GM18858 (cell line): ENCODE measurements at regions not wholly inside any gene's neighbourhood (a gene's known extent, or its start where the extent isn't known, plus 50 kb on each side); places are given as distances from the start of the nearest gene placed in this dataset.

Experiments used
- ATAC-seq: cut with Tn5 transposase; IDR thresholded peaks from one replicate; pipeline ENCODE4 v1.9.1; 2021; ENCODE audit not compliant: unreplicated experiment

GRCh38 chr2:136377423-136378382 is 259.8 kb upstream of the CXCR4 start:
- no peak for ATAC-seq

- no peak for ATAC-seq
Observed at GRCh38 chr2:136376798-136377211, 258.9 kb upstream of the CXCR4 start.

GRCh38 chr2:136376211-136376610 is 258.3 kb upstream of the CXCR4 start:
- no peak for ATAC-seq

- ATAC-seq = peak; percentile 66
Observed at GRCh38 chr2:136375017-136375901, 257.3 kb upstream of the CXCR4 start.

- ATAC-seq = no peak
Observed at GRCh38 chr2:136373841-136374240, 255.9 kb upstream of the CXCR4 start.

GRCh38 chr2:136373029-136373428 is 255.1 kb upstream of the CXCR4 start:
- no peak for ATAC-seq

GRCh38 chr2:136363900-136364299 is 246.0 kb upstream of the CXCR4 start:
- no peak for ATAC-seq

- ATAC-seq = no peak
Observed at GRCh38 chr2:136363470-136363869, 245.5 kb upstream of the CXCR4 start.

GRCh38 chr2:136362676-136363390 is 244.9 kb upstream of the CXCR4 start:
- ATAC-seq = peak; percentile 97

GRCh38 chr2:136361521-136361920 is 243.6 kb upstream of the CXCR4 start:
- ATAC-seq = no peak

GRCh38 chr2:136360790-136361189 is 242.8 kb upstream of the CXCR4 start:
- ATAC-seq = no peak

- ATAC-seq = no peak
Observed at GRCh38 chr2:136359121-136359965, 241.4 kb upstream of the CXCR4 start.

GRCh38 chr2:136358576-136358975 is 240.6 kb upstream of the CXCR4 start:
- no peak for ATAC-seq

- ATAC-seq = no peak
Observed at GRCh38 chr2:136357007-136357380, 239.0 kb upstream of the CXCR4 start.

- ATAC-seq = no peak
Observed at GRCh38 chr2:136356125-136357006, 238.4 kb upstream of the CXCR4 start.

GRCh38 chr2:136351684-136352083 is 233.7 kb upstream of the CXCR4 start:
- ATAC-seq = no peak

- ATAC-seq = no peak
Observed at GRCh38 chr2:136347981-136348380, 230.0 kb upstream of the CXCR4 start.

- ATAC-seq = no peak
Observed at GRCh38 chr2:136344339-136344738, 226.4 kb upstream of the CXCR4 start.

GRCh38 chr2:136342138-136342537 is 224.2 kb upstream of the CXCR4 start:
- ATAC-seq = no peak
